Posterior cingulate gyrus (tissue), 11 donors: ENCODE measurements at regions not wholly inside any gene's neighbourhood (a gene's known extent, or its start where the extent isn't known, plus 50 kb on each side); places are given as distances from the start of the nearest gene placed in this dataset.

Source experiments
- DNase-seq, 10 donors: peaks; one replicate each; pipeline versions ENCODE4 v3.0.0 to v3.0.0-alpha.2; 2020 to 2021; ENCODE audit warnings: mixed read lengths in 3 of 10
- intact Hi-C: fragments of 100-400 bp; cut with DNase I; formaldehyde crosslinking; loops from one replicate; pipeline ENCODE4 v1.15.1; 2023

DNA sequence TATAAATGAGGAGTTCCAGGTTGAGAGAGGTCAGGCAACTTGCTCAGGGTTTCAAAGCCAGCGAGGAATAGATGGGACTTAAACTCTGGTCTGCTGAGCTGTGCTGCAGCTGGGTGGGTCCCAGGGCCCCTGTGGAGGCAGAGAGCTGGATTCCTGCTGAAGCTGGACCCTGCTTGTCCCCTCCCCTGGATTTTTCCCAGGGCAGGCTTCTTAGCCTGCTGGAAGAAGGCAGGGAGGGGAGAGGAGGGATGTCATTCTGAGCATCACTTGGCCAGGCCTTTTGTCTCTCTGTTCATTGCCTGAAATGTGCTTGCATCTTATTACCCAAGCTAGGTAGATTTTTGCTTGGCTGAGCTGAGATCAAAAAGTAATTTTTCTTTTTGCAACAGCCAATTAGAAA, 133.7 kb downstream of the DHX35 start:
- intact Hi-C loops, result no loop called here
- DNase-seq, result no peak

DNA sequence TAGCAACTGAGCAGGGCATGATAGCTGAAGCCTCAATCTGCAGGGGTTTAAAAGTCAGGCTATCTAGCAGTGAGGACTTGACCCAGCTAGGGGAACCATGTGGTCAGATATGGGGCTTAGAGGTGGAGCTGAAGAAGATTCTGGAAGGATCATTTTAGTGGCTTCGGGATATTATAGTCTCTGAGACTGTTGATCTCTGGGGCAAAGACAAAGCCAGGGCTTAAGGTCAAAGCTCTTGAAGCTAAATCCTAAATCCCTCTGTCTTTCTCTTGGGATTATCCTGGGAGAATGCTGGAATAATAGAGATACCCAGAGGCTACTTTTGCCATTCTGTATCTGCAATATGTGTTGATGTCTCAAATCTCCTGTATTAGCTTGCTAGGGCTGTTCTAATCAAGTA, 132.2 kb downstream of the DHX35 start:
- no peak for DNase-seq
- intact Hi-C loops, result no loop called here

DNA sequence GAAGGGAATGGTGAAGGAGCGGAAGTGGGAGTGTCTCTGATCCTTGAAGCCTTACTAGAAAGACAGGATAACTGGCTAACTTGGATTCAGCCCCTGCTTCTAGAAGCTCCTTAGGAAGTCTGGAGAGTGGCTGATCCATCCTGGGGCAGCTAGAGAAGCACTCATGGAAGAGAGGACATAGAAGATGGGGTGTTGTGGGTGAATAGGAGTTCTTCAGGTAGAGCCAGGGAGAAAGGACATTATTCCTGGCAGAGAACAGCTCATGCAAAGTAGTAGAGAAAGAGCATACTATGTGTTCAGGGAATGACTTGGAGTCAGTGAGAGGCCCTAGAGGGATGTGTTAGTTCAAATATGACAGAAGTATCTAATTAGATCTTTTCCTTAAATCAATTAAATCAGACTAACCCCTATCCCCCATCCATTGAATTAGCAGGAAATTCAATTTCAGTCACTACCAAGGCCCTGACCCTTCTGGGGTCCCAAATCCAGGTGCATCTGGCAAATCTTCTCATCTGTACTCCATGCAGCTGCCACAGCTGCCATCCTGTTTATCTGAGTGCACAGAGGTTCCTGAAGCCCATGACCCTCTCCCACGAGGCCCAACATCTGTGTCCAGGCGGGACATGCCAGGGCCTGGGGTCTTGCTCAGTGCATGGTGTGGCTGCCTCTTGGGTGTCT, 130.7 kb downstream of the DHX35 start:
- DNase-seq, result no peak
- intact Hi-C loops, result no loop called here

DNA sequence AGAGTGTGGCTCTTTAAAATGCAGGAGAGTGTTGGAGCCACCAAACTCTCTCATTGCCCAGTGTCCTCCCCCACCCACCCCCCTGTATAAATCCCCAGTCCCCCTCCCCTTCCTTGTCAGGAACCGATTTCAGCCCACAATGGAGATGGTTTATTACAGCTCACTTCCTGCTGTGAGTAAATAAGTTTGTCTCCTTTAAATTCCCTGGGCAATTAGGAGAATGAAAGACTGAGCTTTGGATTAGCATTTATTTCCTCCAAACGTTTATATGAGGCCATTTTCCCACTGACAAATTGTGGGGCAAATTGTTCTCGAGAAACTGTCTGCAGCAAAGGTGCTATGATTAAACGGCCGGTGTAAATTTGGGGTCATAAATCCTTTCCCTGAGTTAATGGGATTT, 128.8 kb downstream of the DHX35 start:
- no peak for DNase-seq
- intact Hi-C loops, result no loop called here

DNA sequence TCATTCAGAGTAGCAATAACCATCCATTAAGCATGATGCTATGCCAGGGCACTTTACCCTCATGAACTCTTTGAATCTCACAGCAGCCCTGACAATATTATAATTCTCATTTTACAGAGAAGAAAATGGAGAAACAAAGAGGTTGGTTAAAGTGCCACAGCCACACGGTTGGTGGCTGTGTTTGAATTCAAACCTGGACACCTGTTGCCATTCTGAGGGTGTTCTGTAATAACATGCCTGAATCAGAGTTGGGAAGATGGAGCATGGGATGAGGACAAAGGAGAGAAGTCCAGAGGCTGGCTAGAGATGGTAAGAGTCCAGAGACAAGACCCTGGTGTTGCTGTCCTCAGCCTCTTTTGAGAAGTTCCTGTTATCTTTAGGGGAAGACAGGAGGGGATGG, 127.7 kb downstream of the DHX35 start:
- intact Hi-C loops, result no loop called here
- DNase-seq, result no peak
